ENCODE measurements at regions not wholly inside any gene's neighbourhood (a gene's known extent, or its start where the extent isn't known, plus 50 kb on each side); places are given as distances from the start of the nearest gene placed in this dataset.

DNA sequence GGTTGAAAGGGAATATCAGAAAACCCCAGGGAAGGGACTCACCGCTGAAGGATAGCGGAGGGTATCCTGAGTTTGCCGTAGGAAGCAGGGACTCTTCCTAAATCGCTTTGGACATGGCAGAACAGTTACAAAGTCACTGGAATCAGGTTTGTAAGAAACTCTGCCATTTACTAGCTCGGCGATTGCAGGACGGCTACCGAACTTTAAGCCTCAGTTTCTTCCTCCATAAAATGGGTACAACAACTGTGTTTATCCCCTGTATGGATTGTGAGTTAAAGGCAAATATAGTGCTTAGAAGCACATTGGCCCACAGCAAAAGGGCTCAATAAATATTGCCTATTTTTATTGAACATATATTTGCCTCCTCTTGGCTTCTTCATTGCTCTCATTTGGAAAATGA, 90.6 kb downstream of the MAF start:
- no peaks in the 10 kb centered on the region for H3K4me1 Mint-ChIP-seq
- ATAC-seq (ENCODE audit: low read depth) (no peak), DNase-seq (no peak)
- CTCF ChIA-PET, result no interaction called here
- H3K4me3 Mint-ChIP-seq, result no peak overlapping the region
- intact Hi-C loops (cut with micrococcal nuclease), result no loop called here
- POLR2A ChIA-PET, result no interaction called here
- H3K27me3 Mint-ChIP-seq, result peaks cover 2% of the 10 kb centered on the region
- TF ChIP-seq, protein P1, sequence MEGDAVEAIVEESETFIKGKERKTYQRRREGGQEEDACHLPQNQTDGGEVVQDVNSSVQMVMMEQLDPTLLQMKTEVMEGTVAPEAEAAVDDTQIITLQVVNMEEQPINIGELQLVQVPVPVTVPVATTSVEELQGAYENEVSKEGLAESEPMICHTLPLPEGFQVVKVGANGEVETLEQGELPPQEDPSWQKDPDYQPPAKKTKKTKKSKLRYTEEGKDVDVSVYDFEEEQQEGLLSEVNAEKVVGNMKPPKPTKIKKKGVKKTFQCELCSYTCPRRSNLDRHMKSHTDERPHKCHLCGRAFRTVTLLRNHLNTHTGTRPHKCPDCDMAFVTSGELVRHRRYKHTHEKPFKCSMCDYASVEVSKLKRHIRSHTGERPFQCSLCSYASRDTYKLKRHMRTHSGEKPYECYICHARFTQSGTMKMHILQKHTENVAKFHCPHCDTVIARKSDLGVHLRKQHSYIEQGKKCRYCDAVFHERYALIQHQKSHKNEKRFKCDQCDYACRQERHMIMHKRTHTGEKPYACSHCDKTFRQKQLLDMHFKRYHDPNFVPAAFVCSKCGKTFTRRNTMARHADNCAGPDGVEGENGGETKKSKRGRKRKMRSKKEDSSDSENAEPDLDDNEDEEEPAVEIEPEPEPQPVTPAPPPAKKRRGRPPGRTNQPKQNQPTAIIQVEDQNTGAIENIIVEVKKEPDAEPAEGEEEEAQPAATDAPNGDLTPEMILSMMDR (IDR thresholded peaks at IDR 0.05), result no peak
- no peaks in the 10 kb centered on the region for H3K36me3 Mint-ChIP-seq (ENCODE audit: low read depth)
- no peak overlapping the region for H3K27ac Mint-ChIP-seq
- no peaks in the 10 kb centered on the region for H3K9me3 Mint-ChIP-seq

DNA sequence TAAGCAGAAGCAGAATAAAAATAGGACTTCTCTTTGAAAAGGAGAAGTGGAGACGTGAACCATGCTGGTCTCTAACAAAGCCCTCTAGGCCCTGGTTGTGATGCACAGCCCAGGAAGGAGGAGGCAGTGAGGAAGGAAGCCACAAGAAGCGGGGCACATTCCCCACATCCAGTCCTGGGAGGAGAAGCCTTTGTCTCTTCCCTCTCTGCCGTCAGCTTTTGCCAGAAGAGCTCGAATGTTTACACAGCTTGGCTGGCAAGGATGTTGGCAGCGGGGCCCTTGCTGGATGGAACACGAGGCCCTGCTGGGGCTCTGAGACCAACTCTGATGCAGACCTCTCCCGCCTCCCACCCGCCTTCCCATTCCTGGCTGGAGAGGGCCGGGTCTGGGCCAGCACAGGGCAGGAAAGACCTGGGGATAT, 91.3 kb downstream of the MAF start:
- no peak overlapping the region for H3K27ac Mint-ChIP-seq
- POLR2A ChIA-PET, result no interaction called here
- intact Hi-C loops (cut with micrococcal nuclease), result no loop called here

DNA sequence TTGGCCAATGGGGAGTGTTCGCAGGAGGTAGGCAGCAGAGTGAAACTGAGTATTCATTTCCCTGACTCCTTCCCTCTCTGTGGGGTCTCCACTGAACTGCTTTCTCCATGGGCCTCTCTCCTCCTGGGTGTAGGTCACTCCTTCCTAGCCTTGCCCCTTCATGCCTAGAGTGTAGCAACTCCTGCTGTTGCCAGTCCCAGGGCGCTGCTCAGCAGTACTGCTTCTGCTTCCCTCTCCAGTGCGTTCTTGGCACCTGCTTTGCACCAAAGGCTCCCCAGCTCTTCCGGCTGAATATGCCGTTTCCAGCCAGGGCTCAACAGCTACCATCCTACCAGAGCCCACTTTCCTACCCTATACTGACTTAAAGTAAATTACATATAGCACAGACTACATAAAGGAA, 92.2 kb downstream of the MAF start:
- Mint-ChIP-seq H3K4me1 (no peaks in the 10 kb centered on the region), H3K36me3 (ENCODE audit: low read depth) (no peaks in the 10 kb centered on the region), H3K9me3 (peaks cover 3% of the 10 kb centered on the region), H3K27ac (no peak overlapping the region), H3K27me3 (peaks cover 2% of the 10 kb centered on the region), H3K4me3 (no peak overlapping the region)
- intact Hi-C loops (cut with micrococcal nuclease), result no loop called here
- ChIA-PET POLR2A (no interaction called here), CTCF (no interaction called here)
- TF ChIP-seq, protein P1 (IDR thresholded peaks at IDR 0.05), result no peak
- ATAC-seq (ENCODE audit: low read depth) (no peak), DNase-seq (no peak)

More for the DNA sequence above, 91.3 kb downstream of the MAF start:
- Mint-ChIP-seq H3K36me3 (ENCODE audit: low read depth) (no peaks in the 10 kb centered on the region), H3K4me3 (no peak overlapping the region), H3K9me3 (peaks cover 3% of the 10 kb centered on the region), H3K4me1 (no peaks in the 10 kb centered on the region), H3K27me3 (peaks cover 2% of the 10 kb centered on the region)
- ATAC-seq (ENCODE audit: low read depth) (no peak), DNase-seq (no peak)
- CTCF ChIA-PET, result no interaction called here
- TF ChIP-seq, protein P1 (IDR thresholded peaks at IDR 0.05), result no peak

DNA sequence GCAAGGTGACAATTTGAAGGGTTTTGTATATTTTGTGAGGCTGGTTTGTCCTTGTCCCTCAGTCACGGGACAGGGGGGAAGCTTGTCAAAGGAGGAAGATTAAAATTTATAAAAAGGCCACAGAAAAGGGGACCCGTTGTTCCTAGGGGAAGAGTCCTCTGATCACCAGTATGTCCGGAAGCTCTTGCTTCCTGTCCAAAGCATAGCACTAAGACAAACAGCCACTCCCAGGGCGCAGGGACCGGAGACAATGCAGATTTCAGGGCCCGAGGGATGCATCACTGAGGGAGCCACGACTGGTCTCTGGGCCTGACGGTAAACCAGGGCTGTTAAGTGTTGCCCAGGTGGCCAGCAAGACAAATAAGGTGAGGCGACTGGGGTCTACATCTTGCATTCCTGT, 95.2 kb downstream of the MAF start:
- Mint-ChIP-seq H3K4me3 (no peak overlapping the region), H3K27ac (no peak overlapping the region)
- CTCF ChIA-PET, result no interaction called here

DNA sequence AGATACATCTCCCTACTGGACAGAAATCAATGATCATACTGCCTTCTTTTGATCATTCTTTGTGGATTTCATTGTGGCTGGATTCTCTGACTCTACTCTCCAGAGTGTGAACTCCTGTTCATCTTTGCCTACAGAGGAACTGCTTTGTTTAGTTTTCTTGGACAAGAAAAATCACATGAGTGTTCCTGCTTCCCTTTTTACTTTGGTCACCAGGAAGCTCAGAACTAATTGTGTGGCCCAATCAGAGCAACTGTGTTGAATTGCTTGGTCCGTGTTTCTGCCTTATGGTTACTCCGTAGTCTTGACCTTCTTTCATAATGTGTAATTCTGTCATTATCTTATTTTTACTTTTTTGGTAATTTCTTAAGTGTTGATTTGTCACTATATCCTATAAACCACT, 97.0 kb downstream of the MAF start:
- Mint-ChIP-seq H3K27me3 (peaks cover 2% of the 10 kb centered on the region), H3K4me1 (no peaks in the 10 kb centered on the region), H3K4me3 (no peak overlapping the region), H3K9me3 (peaks cover 5% of the 10 kb centered on the region), H3K27ac (no peak overlapping the region), H3K36me3 (ENCODE audit: low read depth) (no peaks in the 10 kb centered on the region)
- POLR2A ChIA-PET, result no interaction called here
- TF ChIP-seq, protein P1 (IDR thresholded peaks at IDR 0.05), result no peak
- ATAC-seq (ENCODE audit: low read depth), result no peak
- no peak for DNase-seq
- intact Hi-C loops (cut with micrococcal nuclease), result no loop called here
- CTCF ChIA-PET, result no interaction called here

More for the DNA sequence above, 95.2 kb downstream of the MAF start:
- TF ChIP-seq, protein P1 (IDR thresholded peaks at IDR 0.05), result no peak
- intact Hi-C loops (cut with micrococcal nuclease), result no loop called here
- Mint-ChIP-seq H3K36me3 (ENCODE audit: low read depth) (no peaks in the 10 kb centered on the region), H3K27me3 (peaks cover 2% of the 10 kb centered on the region), H3K9me3 (peaks cover 3% of the 10 kb centered on the region), H3K4me1 (no peaks in the 10 kb centered on the region)
- POLR2A ChIA-PET, result no interaction called here
- DNase-seq, result no peak
- no peak for ATAC-seq (ENCODE audit: low read depth)
